HT-29 (cell line): ENCODE measurements at regions not wholly inside any gene's neighbourhood (a gene's known extent, or its start where the extent isn't known, plus 50 kb on each side); places are given as distances from the start of the nearest gene placed in this dataset.

Experiments
- DNase-seq: peaks from one replicate; pipeline ENCODE4 v3.0.0-alpha.2; 2015; ENCODE audit warnings: low spot score

DNA sequence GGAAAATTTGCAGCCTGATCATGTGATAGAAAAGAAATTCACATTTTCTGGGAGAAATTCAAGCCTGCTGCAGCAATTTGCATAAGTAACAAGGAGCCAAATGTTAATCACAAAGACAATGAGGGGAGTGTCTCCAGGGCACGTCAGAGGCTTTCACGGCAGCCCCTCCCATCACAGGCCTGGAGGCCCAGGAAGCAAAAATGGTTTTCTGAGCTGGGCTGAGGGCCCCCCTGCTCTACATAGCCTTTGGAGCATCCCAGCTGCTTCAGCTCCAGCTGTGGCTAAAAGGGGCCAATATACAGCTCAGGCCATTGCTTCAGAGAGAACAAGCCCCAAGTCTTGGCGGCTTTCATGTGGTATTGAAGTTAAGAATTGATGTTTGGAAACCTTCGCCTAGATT is 445.3 kb upstream of the ZEB2 start:
- no peak for DNase-seq

DNA sequence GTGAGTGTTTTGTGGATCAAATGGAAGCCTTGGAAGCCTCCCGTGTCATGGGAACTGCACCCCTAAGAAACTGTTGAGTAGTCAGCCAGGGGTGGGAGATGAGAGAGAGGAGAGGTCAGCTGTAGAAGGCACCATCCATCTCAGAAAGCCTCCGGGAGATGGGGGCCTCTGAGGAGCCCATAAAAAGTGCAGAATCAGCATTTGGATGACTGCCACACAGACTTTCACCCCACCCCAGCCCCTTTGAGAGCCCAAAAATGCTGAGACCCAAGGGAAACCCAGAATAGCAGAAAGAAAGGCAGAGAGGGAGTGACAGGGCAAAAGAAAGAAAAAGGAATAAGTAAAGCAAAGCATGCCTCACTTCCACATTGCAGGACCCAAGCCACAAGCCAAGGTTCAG is 443.1 kb upstream of the ZEB2 start:
- no peak for DNase-seq

DNA sequence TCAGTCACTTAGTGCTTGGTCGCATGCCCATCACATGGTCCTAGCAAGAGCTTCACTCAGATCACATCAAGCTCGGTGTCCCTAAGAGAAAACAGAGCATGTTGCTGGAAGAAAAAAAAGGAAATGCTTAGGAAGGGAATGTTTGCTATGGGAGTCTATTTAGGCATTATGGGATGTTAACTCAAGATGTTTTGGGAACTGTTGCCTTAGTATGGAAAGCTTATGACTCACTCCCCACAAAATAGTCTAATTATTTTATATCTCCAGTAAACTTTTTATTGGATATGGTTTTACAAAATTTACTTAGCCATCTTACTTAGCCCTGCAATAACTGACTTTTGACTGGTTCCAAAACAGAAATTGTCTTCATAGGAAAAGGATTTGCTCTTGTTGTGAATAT is 439.5 kb upstream of the ZEB2 start:
- DNase-seq: no peak

DNA sequence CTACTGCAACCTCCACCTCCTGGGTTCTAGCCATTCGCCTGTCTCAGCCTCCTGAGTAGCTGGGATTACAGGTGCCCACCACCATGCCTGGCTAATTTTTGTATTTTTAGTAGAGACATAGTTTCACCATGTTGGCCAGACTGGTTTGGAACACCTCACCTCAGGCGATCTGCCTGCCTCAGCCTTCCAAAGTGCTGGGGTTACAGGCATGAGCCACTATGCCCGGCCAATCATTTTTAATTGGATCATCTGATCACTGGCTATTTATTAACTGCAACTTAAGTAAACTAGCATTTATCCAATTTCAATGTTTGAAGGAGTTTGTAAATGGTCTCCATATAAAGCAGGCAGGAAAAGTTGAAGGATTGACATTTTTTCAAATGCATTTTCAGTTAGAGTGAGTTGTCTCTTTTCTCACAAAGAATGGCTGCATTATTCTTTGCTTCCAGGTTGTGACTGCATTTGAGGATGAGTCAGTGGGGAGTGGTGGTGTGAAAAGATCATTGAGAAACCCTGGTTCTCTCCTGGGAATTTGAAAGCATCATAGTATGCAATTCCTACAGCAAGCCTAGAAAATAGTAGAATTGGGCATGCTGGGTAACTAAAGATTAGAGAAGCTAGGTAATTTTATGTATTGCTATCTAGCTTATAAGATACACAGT is 431.1 kb upstream of the ZEB2 start:
- no peak for DNase-seq

DNA sequence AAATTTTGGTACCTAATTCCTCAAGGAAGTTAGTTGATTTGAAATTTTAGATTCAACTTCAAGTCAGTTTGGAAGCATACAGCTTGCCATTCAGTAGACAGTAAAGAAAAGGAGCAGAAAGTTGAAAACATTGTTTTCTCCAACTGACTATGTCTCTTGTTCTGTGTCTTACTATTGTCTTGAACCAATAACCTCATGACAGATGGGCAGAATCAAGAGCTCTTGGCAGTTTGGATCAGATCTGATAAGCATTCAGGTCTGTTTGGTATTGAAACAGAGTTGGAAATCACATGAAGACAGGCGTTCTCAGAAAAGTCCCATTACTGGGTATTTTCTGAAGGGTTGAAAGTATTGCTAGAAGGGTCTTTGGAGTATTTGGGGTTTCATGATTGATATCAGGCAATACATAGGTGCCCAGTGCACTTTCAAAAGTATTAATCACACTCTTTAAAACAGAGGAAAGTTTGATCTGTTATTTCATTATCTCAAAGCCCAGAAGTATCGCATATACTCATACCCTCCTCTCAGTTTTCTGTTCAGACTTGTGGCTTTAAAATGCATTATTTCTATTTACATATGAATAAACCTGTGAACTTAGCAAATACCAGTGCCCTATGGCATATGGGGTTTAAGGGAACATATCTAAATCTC is 428.4 kb upstream of the ZEB2 start:
- DNase-seq: no peak

DNA sequence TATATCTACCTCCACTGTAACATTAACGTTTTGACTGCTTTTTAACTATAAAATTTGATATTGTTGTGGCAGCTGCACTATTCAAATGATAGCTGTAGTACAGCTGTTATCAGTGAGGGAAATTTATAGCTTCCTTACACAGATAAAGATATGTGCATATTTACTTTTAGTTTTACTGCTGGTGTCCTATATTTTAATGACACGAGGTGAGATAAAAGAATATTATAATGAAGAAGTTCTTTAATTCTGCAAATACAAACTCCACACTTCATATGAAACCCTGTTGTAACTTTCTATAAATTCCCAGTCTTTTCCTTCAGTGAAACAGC is 427.8 kb upstream of the ZEB2 start:
- no peak for DNase-seq

DNA sequence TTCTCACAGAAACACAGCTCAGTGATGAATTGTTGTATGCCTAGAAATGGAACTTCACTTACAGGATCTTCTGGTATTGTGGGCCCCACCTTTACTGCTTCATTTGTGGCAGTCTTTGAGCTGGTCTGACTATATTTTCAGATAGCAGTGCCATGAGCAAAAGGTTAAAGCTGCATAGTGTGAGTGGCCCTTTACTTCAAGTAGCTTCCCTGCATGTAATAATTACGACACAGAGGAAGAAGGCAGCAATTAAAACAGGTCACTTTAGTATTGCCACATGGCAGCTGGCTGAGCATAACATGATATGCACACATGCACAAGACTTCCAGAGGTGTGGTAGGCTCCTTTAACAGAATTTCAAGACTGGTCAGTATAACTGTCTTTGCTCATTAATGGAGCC is 426.3 kb upstream of the ZEB2 start:
- no peak for DNase-seq

DNA sequence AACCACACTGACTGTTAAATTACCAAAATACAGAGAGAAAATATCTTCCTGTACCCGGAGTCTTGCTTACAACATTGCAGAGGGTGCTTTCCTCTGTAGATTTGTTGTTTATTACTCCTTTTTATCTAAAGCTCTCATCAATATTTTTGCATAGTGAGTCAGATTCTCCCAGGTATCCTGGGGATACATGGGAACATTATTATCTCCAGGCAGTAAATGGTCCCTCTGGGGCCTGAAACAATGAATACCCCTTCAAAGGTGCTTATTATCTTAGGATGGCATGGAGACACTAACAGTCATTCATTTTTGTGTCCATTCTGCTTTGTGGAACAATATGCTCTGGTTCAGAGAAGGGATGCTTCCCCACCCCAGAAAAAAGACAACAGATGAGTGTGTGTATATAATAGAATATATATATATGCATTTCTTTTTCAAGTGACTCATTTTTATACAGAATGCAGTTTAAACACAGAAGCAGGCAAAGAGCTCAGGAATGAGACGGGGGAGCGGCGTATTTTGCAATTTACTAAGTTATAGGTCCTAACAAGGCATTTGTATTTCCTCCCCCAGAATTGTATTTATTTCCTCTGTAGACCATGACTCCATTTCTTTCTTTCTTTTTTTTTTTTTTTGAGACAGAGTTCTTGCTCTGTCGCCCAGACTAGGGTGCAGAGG is 424.8 kb upstream of the ZEB2 start:
- no peak for DNase-seq

DNA sequence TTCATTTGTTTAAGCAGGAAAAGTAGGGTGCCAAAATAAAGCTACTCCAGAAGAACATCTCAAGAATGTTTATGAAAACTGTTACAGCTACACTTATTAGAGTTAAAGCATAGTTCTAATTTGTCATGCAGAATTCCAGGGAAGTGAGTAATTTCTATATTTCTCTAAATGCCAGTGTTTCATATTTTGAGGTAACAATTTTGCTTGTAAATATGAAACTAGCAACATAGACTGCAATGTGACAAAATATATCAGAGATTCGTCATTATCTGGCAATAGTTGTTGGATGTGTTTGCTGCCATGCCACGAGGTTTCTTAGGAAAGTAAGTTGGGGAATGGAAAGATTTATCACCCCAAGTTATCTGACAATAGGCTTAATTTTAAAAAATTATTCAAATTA is 424.1 kb upstream of the ZEB2 start:
- no peak for DNase-seq

DNA sequence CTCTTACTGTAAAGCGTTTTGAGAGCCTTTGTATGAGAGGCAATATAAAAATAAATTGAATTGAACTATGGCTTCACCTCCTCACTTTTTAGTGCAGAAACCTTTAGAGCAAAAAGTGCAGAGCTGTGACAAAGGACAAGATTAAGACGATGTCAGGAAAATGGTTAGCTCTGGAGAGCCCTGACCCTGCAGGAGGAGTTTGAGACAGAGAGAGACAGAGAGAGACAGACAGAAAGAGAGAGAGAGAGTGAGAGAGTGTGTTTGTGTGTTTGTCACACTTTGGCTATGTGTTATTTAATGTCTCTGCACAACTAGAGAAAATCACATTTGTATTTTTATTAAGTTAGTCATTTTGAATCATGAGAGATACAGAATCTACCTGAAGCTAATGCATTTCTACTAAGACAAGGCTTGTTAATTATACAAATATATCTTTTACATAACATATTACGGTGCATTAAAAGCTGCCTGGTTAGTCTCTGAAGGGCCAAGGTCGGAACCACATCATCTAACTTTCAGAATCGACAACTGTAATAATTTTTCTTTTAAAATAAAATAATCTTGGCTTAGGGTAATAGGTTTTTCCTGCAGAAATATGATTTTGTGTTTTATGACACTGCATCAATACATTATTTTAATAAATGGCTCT is 423.5 kb upstream of the ZEB2 start:
- DNase-seq: no peak

DNA sequence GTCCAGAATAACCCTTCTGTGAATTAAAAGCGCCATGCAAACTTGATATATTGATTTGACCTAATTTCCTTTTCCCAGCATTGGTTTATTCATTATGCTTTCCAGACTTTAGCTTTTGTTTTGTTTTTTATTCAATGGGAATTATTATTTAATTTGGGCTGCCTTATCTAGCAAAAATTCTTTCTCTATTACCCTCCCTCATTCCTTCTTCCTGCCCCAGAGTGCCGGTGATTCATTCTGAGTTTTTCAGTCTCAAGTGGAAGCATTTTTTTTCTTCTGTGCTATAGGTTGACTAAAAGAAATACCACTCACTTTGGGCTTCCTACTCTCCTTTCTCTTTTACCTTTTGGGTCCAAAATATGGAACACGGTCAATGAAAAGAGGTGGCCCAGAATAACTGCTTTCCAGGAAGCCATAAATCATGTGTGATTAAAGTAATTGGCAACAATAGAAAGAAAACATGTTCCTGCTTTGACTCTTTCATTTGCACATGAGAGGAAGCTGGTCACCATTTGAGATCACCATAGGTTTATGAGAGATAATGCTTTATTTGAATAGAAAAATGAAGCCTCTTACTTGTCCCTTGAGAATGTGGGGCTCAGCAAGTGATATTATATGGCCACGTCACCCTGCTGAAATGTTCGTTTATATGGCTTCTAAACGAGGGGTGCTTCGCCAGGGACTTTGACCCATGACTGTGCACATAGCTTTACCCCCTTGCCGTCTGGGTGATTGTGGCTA is 422.8 kb upstream of the ZEB2 start:
- peak; percentile 65 for DNase-seq

DNA sequence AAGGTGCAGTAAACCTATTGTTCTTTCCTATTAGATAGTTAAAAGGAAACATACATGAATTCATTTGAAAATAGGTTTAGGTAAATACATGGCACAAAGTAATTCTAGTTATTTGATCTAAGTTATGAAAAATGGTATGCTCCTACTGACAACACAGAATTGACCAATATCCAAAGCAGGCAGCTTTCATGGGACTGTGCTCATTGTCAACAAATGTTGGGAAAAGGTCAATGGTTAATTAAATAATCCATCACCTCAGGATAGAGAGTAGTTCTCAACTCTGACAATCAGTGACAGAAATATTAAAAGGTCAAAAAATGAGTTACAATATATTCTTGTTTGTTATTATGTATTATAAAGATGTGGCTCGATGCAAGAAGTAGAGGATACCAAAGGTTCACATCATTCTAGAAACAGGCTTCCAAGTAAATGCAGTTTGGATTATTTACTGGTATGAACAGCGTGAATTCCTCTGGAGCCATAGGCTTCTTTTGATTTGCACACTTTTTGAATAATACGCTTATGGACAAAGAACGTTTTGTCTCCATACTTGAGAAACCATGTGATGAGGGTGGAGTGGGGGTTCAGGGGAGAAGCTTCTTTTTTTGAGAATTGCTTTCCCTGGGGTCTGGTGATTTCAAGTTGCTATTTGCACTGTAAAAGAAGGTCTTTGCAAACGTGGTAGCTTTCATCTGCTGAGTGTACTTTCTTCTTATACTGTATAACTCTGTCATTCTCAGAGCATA is 422.0 kb upstream of the ZEB2 start:
- DNase-seq: no peak

DNA sequence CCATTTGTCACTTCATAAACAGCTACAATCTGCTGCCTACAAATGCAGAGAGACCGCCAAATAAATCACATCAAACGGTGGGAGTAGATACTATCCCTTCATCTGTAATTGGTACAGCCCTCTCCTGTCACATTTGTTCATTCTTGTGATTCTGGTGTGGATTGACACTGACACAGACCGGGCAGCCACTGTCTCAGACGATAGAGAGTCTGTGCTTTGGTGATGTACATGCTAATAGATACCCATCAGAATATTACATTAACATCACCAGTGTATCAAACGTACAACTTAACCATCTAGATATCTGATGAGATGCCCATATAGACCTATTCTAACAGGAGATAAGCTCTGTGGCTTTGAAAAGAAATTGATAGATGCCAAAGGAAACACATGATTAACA is 419.7 kb upstream of the ZEB2 start:
- no peak for DNase-seq

DNA sequence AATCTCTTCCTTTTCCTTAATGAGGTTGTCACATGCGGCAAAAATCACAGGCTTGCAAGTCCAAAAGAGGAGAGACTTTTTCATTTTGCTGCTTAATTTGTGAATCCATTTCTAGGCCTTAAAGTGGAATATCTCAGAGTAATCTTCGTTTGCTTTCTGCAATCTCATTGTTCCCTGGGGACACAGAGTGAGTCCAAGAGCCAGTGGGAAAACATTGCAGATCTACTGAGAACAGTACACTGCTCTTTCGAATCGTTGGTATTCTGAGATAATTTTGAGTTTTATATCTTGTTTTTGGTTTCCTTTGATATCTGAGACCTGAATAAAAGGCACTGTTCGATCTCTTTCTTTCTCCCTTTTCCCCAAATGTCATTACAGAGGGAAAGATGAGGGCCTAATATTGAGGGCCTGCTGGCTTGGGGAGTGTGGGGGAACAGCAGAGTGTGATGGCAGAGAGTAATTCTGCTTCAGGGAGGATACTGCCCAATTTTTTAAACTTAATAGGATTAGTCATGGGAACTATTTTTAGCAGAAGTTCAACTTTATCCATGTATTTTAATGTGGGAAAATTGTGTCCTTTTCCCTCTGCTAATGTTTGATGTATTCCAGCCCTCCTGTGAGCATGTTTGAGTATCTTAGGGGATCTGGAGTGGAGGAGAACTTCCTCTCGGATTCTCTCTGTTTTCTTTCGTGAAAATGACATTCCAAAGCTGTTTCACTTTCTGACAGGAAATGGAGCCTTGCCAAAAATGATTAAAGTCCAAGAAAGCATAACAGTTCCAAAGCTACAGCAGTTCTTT is 418.2 kb upstream of the ZEB2 start:
- peak; percentile 48 for DNase-seq

DNA sequence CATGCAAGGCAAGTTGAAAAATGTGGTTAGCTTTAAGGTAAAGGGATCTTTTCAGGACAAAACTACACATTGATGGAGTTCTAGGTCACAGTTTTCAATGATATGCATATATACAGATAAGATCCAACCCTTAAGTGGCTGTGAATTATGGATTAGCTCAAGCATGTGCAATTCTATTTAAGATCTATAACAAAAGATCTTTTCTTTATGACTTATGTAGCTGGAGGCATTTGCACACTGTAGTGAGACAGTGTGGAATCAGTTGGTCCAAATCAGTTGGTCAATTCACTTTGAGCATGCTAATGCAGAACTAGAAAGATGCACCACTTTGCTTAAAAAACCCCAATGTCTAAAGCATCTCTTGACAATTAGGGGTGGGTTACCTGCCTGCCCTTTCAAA is 417.1 kb upstream of the ZEB2 start:
- no peak for DNase-seq

DNA sequence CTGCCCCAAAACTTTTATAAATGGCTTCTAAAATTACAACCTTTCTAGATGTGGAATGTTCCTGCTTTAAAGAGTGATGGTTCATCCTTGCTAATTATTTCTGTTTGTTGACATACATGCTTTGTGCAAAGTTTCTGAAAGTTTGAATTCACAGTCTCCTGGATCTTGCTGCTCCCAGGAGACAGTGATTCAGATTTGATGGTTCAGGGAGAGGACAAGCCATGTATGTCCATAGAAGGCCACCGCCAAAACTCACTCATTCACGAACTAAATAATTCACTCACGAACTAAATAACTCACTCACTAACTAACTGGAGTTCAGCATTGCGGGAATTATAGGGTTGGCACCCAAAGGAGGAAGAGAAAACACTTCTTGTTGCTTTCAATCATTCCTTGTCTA is 416.5 kb upstream of the ZEB2 start:
- no peak for DNase-seq

DNA sequence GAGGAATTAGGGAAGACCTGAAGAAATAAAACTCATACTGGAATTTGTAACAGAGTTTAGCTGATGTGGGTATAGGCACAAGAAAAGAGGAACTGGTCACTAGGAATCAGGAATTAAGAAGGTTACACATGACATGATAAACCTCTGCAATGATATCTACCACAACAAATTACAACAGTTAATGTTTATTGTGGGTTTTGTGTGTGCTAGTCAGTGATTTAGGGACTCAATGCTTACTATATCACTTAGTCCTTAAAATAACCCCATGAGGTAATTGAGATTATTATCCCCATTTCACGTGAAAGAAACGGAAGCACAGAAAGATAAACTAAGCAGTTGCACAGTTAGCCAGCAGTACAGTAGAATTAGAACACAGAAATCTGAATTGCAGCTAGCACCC is 415.8 kb upstream of the ZEB2 start:
- no peak for DNase-seq

DNA sequence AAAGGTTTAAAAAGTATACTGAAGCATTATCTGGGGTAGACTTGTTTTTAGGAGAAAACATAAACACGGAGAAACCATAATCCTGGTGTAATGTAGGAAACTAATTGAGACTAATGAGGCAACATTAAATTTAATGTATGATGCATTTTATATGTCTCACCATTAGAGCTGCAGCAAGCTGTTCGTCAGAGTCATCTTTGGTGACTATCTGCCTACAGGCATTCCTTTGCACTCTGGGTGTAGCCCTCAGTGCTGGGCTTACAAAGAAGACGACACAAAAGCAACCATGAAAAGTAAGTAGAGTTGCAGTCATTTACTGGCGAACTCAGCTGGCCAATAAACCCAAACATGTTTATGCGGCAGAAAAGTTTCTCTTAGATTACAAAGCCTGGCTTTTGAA is 415.3 kb upstream of the ZEB2 start:
- no peak for DNase-seq

DNA sequence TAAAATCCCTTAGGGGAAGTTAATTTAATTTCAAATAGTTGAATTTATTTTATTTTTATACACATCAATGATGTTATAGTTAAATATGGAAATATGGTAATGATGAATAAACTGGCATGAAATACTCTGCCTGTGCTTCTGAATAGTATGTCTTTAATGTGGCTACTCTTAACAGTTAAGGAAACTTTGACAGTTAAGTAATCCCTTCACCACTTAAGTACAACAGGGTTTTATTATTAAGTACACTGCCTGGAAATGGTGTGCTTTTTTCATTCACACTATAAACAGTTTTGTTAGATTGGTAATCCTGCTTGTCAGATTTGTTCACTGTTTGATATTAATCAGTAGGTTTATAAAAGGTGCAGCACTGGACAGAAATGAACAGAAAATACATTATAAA is 412.0 kb upstream of the ZEB2 start:
- no peak for DNase-seq

DNA sequence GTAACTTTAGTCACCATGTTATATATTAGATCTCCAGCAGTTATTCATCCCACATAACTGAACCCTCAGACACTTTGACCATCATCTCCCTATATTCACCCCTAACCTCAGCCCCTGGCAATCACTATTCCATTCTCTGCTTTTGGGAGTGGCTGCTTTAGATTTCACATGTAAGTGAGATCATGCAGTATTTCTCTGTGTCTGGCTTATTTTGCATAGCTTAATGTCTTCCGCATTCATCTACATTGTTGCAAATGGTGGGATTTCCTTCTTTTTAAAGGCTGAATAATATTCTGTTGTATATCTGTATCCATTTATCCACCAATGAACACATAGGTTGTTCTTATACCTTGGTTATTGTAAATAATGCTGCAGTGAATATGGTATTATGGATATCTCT is 411.6 kb upstream of the ZEB2 start:
- DNase-seq: no peak

DNA sequence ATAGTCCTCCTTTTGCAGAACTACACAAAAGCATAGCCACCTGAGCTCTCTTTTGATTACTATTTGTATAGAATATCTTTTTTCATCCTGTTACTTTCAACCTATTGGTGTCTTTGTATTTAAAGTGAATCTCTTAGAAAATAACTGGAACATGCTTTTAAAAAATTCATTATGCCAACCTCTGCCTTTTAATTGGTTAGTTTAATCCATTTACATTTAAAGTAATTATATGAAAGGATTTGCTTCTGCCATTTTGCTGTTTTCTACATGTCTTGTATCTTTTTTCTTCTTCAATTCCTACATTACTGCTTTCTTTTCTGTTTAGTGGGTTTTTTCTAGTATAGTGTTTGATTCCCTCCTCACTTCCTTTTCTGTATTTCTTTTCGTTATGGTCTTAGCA is 407.5 kb upstream of the ZEB2 start:
- no peak for DNase-seq
